ENCODE measurements at regions not wholly inside any gene's neighbourhood (a gene's known extent, or its start where the extent isn't known, plus 50 kb on each side); places are given as distances from the start of the nearest gene placed in this dataset.

- Histone ChIP-seq H3F3A (ENCODE audit: insufficient read depth, low read length, poor library complexity, severe bottlenecking) (no peaks in the 10 kb centered on the region), H3K4me2 (ENCODE audit: low read length) (no peak overlapping the region), H3K36me3 (ENCODE audit: insufficient read depth, low read length) (no peaks in the 10 kb centered on the region), H3K79me2 (replicated peaks; ENCODE audit: insufficient read depth, low read length) (no peaks in the 10 kb centered on the region), H3K9ac (ENCODE audit: low read length) (no peak overlapping the region), H3K27me3 (ENCODE audit: insufficient read depth, low read depth, low read length) (no peaks in the 10 kb centered on the region), H3K9me3 (ENCODE audit: low read length) (no peaks in the 10 kb centered on the region), H2AFZ (ENCODE audit: low read depth, low read length) (no peak overlapping the region), H4K20me1 (ENCODE audit: insufficient read depth) (no peaks in the 10 kb centered on the region), H3K4me3 (ENCODE audit: low read length) (no peak overlapping the region), H3K9me2 (ENCODE audit: insufficient read depth, low read length) (no peaks in the 10 kb centered on the region), H3K27ac (ENCODE audit: low read length) (no peak overlapping the region)
- TF ChIP-seq REST (IDR thresholded peaks at IDR 0.05; ENCODE audit: borderline replicate concordance) (no peak), TAF1 (IDR thresholded peaks at IDR 0.05; ENCODE audit: low read depth) (no peak), POLR2AphosphoS5 (IDR thresholded peaks at IDR 0.05) (no peak), RAD21 (conservative IDR thresholded peaks at IDR 0.05) (no peak), EZH2 (IDR thresholded peaks at IDR 0.05; ENCODE audit: borderline replicate concordance, insufficient read depth, low read length, poor library complexity, severe bottlenecking) (no peak), MXI1 (conservative IDR thresholded peaks at IDR 0.05; ENCODE audit: poor library complexity, severe bottlenecking) (no peak), EP300 (conservative IDR thresholded peaks at IDR 0.05; ENCODE audit: poor library complexity, severe bottlenecking) (no peak), CTCF (IDR thresholded peaks at IDR 0.05; ENCODE audit: poor library complexity, severe bottlenecking) (no peak), SMC3 (conservative IDR thresholded peaks at IDR 0.05; ENCODE audit: poor library complexity) (no peak)
Measured at GRCh38 chr16:85297881-85298280, 185.6 kb upstream of the CIBAR2 start.

- no peaks in the 10 kb centered on the region for H3F3A ChIP-seq (ENCODE audit: insufficient read depth, low read length, poor library complexity, severe bottlenecking)
- H3K4me3 ChIP-seq (ENCODE audit: low read length) = no peak overlapping the region
- no peaks in the 10 kb centered on the region for H3K9me2 ChIP-seq (ENCODE audit: insufficient read depth, low read length)
- no peak overlapping the region for H3K27ac ChIP-seq (ENCODE audit: low read length)
- no peak overlapping the region for H3K9ac ChIP-seq (ENCODE audit: low read length)
- no peak overlapping the region for H2AFZ ChIP-seq (ENCODE audit: low read depth, low read length)
- no peaks in the 10 kb centered on the region for H3K79me2 ChIP-seq (replicated peaks; ENCODE audit: insufficient read depth, low read length)
- H3K4me2 ChIP-seq (ENCODE audit: low read length) = no peak overlapping the region
- TF ChIP-seq SMC3 (conservative IDR thresholded peaks at IDR 0.05; ENCODE audit: poor library complexity) (no peak), RAD21 (conservative IDR thresholded peaks at IDR 0.05) (no peak), EZH2 (IDR thresholded peaks at IDR 0.05; ENCODE audit: borderline replicate concordance, insufficient read depth, low read length, poor library complexity, severe bottlenecking) (no peak), EP300 (conservative IDR thresholded peaks at IDR 0.05; ENCODE audit: poor library complexity, severe bottlenecking) (no peak), CTCF (IDR thresholded peaks at IDR 0.05; ENCODE audit: poor library complexity, severe bottlenecking) (no peak), POLR2AphosphoS5 (IDR thresholded peaks at IDR 0.05) (no peak), TAF1 (IDR thresholded peaks at IDR 0.05; ENCODE audit: low read depth) (no peak), MXI1 (conservative IDR thresholded peaks at IDR 0.05; ENCODE audit: poor library complexity, severe bottlenecking) (no peak), REST (IDR thresholded peaks at IDR 0.05; ENCODE audit: borderline replicate concordance) (no peak)
- H3K9me3 ChIP-seq (ENCODE audit: low read length) = no peaks in the 10 kb centered on the region
- no peaks in the 10 kb centered on the region for H3K27me3 ChIP-seq (ENCODE audit: insufficient read depth, low read depth, low read length)
- H3K36me3 ChIP-seq (ENCODE audit: insufficient read depth, low read length) = no peaks in the 10 kb centered on the region
- no peaks in the 10 kb centered on the region for H4K20me1 ChIP-seq (ENCODE audit: insufficient read depth)
Measured at GRCh38 chr16:85300406-85300968, 188.2 kb upstream of the CIBAR2 start.
